NK-92 treated with Interleukin-12 subunit alpha and Interleukin-12 subunit beta, amount 100 ng/mL, for 24 hours (cell line): ENCODE measurements at regions not wholly inside any gene's neighbourhood (a gene's known extent, or its start where the extent isn't known, plus 50 kb on each side); places are given as distances from the start of the nearest gene placed in this dataset.
"Not testable (repeated sequence)": the region's sequence is repeated elsewhere in the genome, so short reads cannot be mapped to it uniquely, and the experiment has no call there.

Source experiments
- DNase-seq: peaks from one replicate; lab custom pipeline; 2025; lab: John Stamatoyannopoulos, UW

- no peak for DNase-seq
These were observed 505.3 kb upstream of the ZNF608 start for GRCh38 chr5:125251703-125252102.

DNA sequence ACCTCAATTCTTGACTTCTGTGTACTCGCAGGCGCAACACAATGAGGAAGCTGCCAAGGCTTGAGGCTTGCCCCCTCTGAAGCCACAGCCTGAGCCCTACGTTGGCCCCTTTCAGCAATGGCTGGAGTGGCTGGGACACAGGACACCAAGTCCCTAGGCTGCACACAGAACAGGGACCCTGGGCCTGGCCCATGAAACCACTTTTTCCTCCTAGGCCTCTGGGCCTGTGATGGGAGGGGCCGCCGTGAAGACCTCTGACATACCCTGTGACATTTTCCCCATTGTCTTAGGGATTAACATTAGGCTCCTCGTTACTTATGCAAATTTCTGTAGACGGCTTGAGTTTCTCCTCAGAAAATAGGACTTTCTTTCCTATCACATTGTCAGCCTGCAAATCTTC lies 507.2 kb upstream of the ZNF608 start:
- DNase-seq: not testable (repeated sequence)

GRCh38 chr5:125254267-125254666 lies 507.8 kb upstream of the ZNF608 start:
- no peak for DNase-seq

- no peak for DNase-seq
These were observed 509.9 kb upstream of the ZNF608 start for GRCh38 chr5:125256296-125256695.

GRCh38 chr5:125257057-125257972 lies 510.9 kb upstream of the ZNF608 start:
- no peak for DNase-seq

GRCh38 chr5:125257997-125258396 lies 511.6 kb upstream of the ZNF608 start:
- no peak for DNase-seq

DNA sequence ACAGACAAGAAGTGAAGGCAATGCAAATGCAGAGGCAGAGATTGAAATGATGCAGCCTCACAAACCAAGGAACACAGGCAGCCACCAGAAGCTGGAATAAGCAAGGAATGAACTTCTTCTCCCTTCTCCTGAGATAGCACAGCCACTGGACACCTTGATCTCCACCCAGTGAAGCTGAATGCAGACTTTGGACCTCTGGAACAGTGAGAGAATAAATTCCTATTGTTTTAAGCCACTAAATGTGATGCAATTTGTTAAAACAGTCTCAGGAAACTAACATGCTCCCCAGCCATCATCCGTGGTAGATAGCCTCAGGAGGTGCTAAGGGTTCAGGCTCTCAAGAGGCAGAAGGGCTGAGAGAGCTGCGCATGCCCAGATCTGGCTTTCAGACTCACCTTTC lies 512.2 kb upstream of the ZNF608 start:
- DNase-seq: no peak

- DNase-seq: no peak
These were observed 515.2 kb upstream of the ZNF608 start for GRCh38 chr5:125261505-125262250.

GRCh38 chr5:125262782-125263181 lies 516.3 kb upstream of the ZNF608 start:
- DNase-seq: no peak

DNA sequence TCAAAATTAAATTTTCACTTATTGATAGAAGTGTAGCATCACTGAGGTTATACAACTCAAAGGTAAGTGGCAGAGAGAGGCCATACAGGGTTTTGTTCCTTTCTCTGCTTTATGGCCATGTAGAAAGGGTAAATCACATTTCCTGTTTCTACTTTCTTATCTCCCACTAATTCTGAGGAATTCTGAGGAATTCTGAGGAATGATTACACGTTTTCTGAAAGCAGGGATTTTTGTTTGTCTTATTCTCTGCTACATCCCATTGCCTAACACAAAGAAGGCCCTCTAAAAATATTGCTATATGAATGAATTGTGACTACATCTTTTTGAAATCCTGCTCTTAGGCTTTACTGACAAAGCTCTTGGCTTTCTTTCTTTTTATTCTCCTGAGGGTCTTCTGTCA lies 516.9 kb upstream of the ZNF608 start:
- DNase-seq: no peak

GRCh38 chr5:125266106-125266505 lies 519.7 kb upstream of the ZNF608 start:
- no peak for DNase-seq

GRCh38 chr5:125267636-125268248 lies 521.3 kb upstream of the ZNF608 start:
- no peak for DNase-seq

DNA sequence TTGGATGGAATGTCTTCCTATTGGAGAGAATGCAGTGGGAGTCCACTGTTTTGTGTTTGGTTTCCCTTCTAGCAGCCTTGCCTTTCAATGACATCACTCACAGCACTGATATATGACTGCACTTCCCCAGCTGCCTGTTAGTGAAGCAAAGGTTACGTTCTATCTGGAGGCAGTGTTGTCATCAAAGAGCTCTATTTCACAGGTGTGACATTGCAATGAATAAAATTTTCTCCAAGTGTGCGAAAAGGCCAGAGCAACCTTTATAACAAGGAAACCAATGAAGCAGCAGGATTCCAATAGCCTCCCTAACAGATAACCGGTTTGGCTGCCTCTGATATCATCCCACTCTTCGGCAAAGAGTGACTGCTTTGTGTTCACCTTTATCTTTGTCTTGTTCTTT lies 523.5 kb upstream of the ZNF608 start:
- no peak for DNase-seq

DNA sequence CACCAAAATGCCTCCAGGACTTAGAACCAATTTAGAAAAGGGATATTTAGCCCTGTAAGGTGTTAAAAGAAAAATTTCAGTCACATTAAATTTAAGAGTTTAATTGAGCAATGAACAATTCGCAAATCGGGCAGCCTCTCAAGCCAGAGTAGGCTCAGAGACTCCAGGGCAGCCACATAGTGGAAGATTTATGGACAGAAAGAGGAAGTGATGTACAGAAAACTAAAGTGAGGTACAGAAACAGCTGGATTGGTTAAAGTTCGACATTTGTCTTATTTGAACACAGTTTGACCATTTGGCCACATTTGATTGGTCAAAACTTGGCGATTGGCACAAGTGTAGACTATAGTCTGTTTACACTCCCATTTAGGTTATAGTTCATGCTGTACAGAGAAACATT lies 525.9 kb upstream of the ZNF608 start:
- no peak for DNase-seq

- DNase-seq: no peak
These were observed 527.8 kb upstream of the ZNF608 start for GRCh38 chr5:125274211-125274610.

DNA sequence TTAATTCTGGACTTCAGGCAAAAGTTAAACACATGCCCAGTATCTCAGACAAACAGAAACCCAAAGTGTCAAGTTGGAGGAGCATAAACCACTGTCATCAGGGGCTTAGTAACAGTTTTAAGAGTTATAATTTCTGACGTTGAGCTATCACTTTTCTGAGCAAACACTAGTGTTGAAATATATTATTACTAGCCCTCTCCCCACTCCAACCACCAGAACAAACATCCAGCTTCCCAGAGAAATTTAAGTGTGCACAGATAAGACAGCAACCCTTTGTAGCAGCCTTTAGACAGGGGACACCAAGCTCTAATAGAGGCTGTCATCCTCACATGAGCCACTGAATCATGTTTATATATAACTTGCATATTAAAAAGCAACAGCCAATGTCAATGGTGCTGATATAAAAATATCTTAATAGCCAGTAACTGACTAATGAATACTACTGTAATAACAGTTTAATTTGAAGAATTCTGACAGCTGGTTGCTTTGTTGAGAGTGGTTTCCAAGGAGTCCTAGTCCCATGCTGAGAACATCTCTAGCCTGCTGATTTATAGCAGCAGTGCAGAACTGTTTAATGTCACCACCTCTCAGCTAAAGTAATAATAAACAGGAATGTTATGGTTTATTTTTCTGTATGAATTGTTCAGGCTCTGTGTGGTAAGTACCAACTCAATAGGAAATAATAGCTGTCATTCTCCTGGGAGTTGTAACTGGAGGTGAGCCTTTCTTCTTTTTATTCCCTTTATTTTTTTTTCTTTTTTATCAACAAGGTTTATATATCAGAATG lies 528.7 kb upstream of the ZNF608 start:
- no peak for DNase-seq

GRCh38 chr5:125275725-125276090 lies 529.3 kb upstream of the ZNF608 start:
- DNase-seq: no peak

- DNase-seq: no peak
These were observed 529.7 kb upstream of the ZNF608 start for GRCh38 chr5:125276096-125276495.

DNA sequence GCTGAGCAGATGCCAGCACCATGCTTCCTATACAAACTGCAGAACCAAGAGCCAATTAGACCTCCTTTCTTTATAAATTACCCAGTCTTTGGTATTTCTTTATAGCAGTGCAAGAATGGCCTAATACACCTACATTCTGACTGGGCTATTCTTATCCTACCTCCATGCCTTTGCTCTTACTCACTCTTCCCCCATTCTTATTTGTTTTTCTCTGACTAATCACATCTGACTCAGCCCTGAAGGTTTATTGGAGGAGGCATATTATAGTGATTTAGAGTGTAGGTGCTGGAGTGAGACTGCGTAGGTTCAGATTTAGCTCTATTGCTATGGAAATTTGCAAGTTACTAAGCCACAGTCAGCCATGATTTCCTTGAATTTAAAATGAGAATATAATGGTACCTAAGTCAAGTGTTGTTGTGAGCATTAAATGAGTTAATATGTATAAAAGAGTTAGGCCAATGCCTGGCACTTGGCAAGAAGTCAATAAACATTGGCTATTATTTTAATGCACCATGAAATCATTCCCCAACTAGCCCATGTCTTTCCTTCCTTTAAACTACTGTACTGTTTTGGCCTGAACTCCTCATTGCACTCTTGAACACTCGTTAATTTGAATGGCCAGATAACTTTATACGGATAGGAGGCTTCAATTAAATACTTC lies 531.2 kb upstream of the ZNF608 start:
- DNase-seq: no peak

GRCh38 chr5:125278711-125279110 lies 532.3 kb upstream of the ZNF608 start:
- no peak for DNase-seq

DNA sequence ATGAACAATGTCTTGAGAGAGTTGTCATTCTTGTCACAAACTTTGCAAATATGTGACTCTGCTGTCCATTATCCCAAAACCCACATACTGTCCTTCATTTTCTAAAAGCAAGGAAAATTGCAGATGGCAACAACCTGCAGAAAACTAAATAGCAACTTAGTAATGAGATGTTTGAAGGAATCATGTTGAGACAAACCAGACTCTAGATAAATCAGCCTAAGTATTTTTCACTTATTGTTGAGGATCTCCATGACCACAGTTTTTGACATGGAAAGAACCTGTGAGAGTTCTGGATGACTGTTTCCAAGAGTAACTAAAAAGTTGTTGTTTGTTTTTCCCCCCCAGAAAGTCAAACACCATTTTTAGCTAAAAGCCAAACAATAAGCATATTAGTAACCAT lies 535.2 kb upstream of the ZNF608 start:
- no peak for DNase-seq

DNA sequence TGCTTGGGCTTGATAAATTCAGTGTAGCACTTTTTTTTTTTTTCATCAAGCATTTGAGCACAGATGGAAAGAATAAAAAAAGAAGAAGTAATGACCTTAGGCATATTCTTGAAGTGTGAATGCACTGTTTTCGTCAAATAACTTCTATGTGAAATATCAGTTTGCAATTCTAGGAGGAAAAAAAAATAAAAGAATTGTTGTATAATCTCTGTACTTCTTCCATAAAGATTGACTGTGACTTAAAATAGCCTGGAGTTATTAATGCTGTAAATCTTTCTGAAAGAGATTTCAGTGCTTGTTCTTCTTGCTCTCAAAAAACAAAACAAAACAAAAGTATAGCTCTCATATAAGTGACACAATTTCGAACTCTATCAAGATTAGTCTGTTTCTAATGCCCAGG lies 536.9 kb upstream of the ZNF608 start:
- DNase-seq: no peak
